Testis (tissue), 2 donors: ENCODE measurements at regions not wholly inside any gene's neighbourhood (a gene's known extent, or its start where the extent isn't known, plus 50 kb on each side); places are given as distances from the start of the nearest gene placed in this dataset.

Source experiments
- DNase-seq: peaks from one replicate; pipeline ENCODE4 v3.0.0-alpha.2; 2019
- H3K27ac ChIP-seq, 2 donors: fragments of 200-600 bp; sonication (generic); one replicate each; pipeline ENCODE4 v1.5.1; 2019
- H3K27me3 ChIP-seq: fragments of 200-600 bp; sonication (generic); one replicate; pipeline ENCODE4 v1.5.1; 2019
- H3K36me3 ChIP-seq: fragments of 200-600 bp; sonication (generic); one replicate; pipeline ENCODE4 v1.5.1; 2017; ENCODE audit warnings: low read depth; ENCODE audit errors: missing control alignments
- H3K4me1 ChIP-seq: fragments of 200-600 bp; sonication (generic); one replicate; pipeline ENCODE4 v1.5.1; 2019
- H3K4me3 ChIP-seq, 2 donors: fragments of 200-600 bp; sonication (generic); one replicate each; pipeline ENCODE4 v1.5.1; 2017 to 2019
- H3K9me3 ChIP-seq: fragments of 200-600 bp; sonication (generic); one replicate; pipeline ENCODE4 v1.5.1; 2017
- CTCF ChIP-seq, 3 experiments: fragments of 450-650 bp in 2 of 3; fragments of 200-600 bp in 1 of 3; sonication (generic) in 1 of 3; IDR thresholded peaks; one replicate each; pipeline ENCODE4 v1.5.1; 2016 to 2019; ENCODE audit warnings: antibody characterized with exemption in 3 of 3, mild to moderate bottlenecking in 2 of 3, moderate library complexity in 1 of 3
- POLR2A ChIP-seq: fragments of 450-650 bp; IDR thresholded peaks from one replicate; pipeline ENCODE4 v1.6.1; 2017; ENCODE audit warnings: antibody characterized with exemption, mild to moderate bottlenecking, moderate library complexity
- WGBS, 2 donors: methylation state at CpG; one replicate each; pipeline ENCODE4 v1.1.5; 2018; 5-methylcytosine and 5-hydroxymethylcytosine counted together
- intact Hi-C: fragments of 100-400 bp; cut with DNase I; formaldehyde crosslinking; loops from one replicate; pipeline ENCODE4 v1.15.1; 2023; ENCODE audit warnings: low total_unique reads

- TF ChIP-seq POLR2A (no peak), CTCF (IDR thresholded peaks at IDR 0.05) (no peak)
- Histone ChIP-seq H3K4me1 (no peaks in the 10 kb centered on the region), H3K27me3 (no peaks in the 10 kb centered on the region), H3K9me3 (no peaks in the 10 kb centered on the region), H3K36me3 (no peaks in the 10 kb centered on the region), H3K4me3 (no peak overlapping the region), H3K27ac (no peak overlapping the region)
- no peak for DNase-seq
- WGBS, 2 donors, result 30 to 70% methylated on average over 2 of the region's 2 CpGs
- intact Hi-C loops, result no loop called here
Observed at GRCh38 chr7:24457219-24457558, 116.1 kb upstream of the PALS2 start.

- 68 to 77% methylated on average over 2 of the region's 2 CpGs for whole genome bisulfite sequencing, 2 donors
- no peak for TF ChIP-seq CTCF (IDR thresholded peaks at IDR 0.05)
- no peak for TF ChIP-seq POLR2A
- intact Hi-C loops, result no loop called here
Observed at GRCh38 chr7:24462117-24462516, 111.1 kb upstream of the PALS2 start.

GRCh38 chr7:24462984-24463383 lies 110.3 kb upstream of the PALS2 start:
- intact Hi-C loops, result no loop called here
- Histone ChIP-seq H3K4me3 (no peak overlapping the region), H3K36me3 (no peaks in the 10 kb centered on the region), H3K27ac (no peak overlapping the region), H3K27me3 (no peaks in the 10 kb centered on the region), H3K9me3 (no peaks in the 10 kb centered on the region), H3K4me1 (no peaks in the 10 kb centered on the region)
- TF ChIP-seq CTCF (IDR thresholded peaks at IDR 0.05) (no peak), POLR2A (no peak)
- no peak for DNase-seq
- WGBS, 2 donors, result 65 to 72% methylated on average over 2 of the region's 2 CpGs

More at GRCh38 chr7:24462117-24462516, 111.1 kb upstream of the PALS2 start:
- H3K4me1 ChIP-seq, result no peaks in the 10 kb centered on the region
- H3K27ac ChIP-seq, result no peak overlapping the region
- no peak overlapping the region for H3K4me3 ChIP-seq
- no peak for DNase-seq
- no peaks in the 10 kb centered on the region for H3K27me3 ChIP-seq
- no peaks in the 10 kb centered on the region for H3K36me3 ChIP-seq
- no peaks in the 10 kb centered on the region for H3K9me3 ChIP-seq

GRCh38 chr7:24463474-24463873 lies 109.8 kb upstream of the PALS2 start:
- H3K27me3 ChIP-seq, result no peaks in the 10 kb centered on the region
- no peaks in the 10 kb centered on the region for H3K36me3 ChIP-seq
- 87 to 89% methylated on average over 1 of the region's 1 CpG for WGBS, 2 donors
- no peaks in the 10 kb centered on the region for H3K9me3 ChIP-seq
- no peak for TF ChIP-seq POLR2A
- no peak for TF ChIP-seq CTCF (IDR thresholded peaks at IDR 0.05)
- no peak overlapping the region for H3K4me3 ChIP-seq
- intact Hi-C loops, result no loop called here
- no peak overlapping the region for H3K27ac ChIP-seq
- no peaks in the 10 kb centered on the region for H3K4me1 ChIP-seq
- DNase-seq, result no peak

GRCh38 chr7:24464861-24465260 lies 108.4 kb upstream of the PALS2 start:
- intact Hi-C loops, result no loop called here
- WGBS, 2 donors, result 46 to 67% methylated on average over 3 of the region's 3 CpGs
- no peak for DNase-seq

More at GRCh38 chr7:24464861-24465260, 108.4 kb upstream of the PALS2 start:
- Histone ChIP-seq H3K9me3 (no peaks in the 10 kb centered on the region), H3K4me1 (no peaks in the 10 kb centered on the region), H3K4me3 (no peak overlapping the region), H3K36me3 (no peaks in the 10 kb centered on the region), H3K27ac (no peak overlapping the region), H3K27me3 (no peaks in the 10 kb centered on the region)
- no peak for TF ChIP-seq POLR2A
- no peak for TF ChIP-seq CTCF (IDR thresholded peaks at IDR 0.05)
